Mesodermal cell (in vitro differentiated cells): ENCODE measurements at regions not wholly inside any gene's neighbourhood (a gene's known extent, or its start where the extent isn't known, plus 50 kb on each side); places are given as distances from the start of the nearest gene placed in this dataset.
"Not testable (repeated sequence)": the region's sequence is repeated elsewhere in the genome, so short reads cannot be mapped to it uniquely, and the experiment has no call there.

ENCODE experiments used
- H3K27ac ChIP-seq: 2 replicates; pipeline ENCODE4 v1.7.0; 2013; ENCODE audit warnings: mild to moderate bottlenecking, low read depth, low read length, moderate library complexity; ENCODE audit not compliant: severe bottlenecking
- H3K36me3 ChIP-seq: 2 replicates; pipeline ENCODE4 v1.7.1; 2013; ENCODE audit warnings: mild to moderate bottlenecking, low read length, moderate library complexity; ENCODE audit not compliant: control insufficient read depth, insufficient read depth
- H3K4me1 ChIP-seq: one replicate; pipeline ENCODE4 v1.7.1; 2013; ENCODE audit warnings: mild to moderate bottlenecking, low read length; ENCODE audit not compliant: insufficient read depth, control insufficient read depth, poor library complexity, severe bottlenecking
- H3K4me3 ChIP-seq: 2 replicates; pipeline ENCODE4 v1.7.0; 2013; ENCODE audit warnings: low read length, control low read depth, mild to moderate bottlenecking; ENCODE audit not compliant: insufficient read depth, poor library complexity, severe bottlenecking; ENCODE audit errors: extremely low read depth
- H3K9me3 ChIP-seq: 2 replicates; pipeline ENCODE4 v1.7.1; 2013; ENCODE audit warnings: mild to moderate bottlenecking, low read length, moderate library complexity; ENCODE audit not compliant: control insufficient read depth
- WGBS, 2 experiments: methylation state at CpG; one replicate each; pipeline ENCODE4 v1.1.5; 2013; ENCODE audit warnings: missing lambda C conversion rate in 2 of 2; ENCODE audit not compliant: insufficient coverage in 2 of 2; 5-methylcytosine and 5-hydroxymethylcytosine counted together

DNA sequence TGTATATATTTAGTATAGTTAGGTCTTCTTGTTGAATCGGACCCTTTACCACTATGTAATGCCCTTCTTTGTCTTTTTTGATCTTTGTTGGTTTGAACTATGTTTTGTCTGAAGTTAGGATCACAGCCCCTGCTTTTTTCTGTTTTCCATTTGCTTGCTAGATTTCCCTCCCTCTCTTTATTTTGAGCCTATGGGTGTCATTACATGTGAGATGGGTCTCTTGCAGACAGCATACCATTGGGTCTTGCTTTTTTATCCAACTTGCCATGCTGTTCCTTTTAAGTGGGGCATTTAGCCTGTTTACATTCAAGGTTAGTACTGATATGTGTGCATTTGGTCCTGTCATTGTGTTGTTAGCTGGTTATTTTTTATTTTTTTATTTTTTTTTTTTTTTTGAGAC lies 224.6 kb downstream of the INSC start:
- no peaks in the 10 kb centered on the region for H3K36me3 ChIP-seq
- WGBS, 2 experiments = no CpG with 5 or more reads among the region's 1 CpG
- peaks cover 7% of the 10 kb centered on the region for H3K9me3 ChIP-seq
- H3K4me1 ChIP-seq = no peaks in the 10 kb centered on the region
- H3K4me3 ChIP-seq = no peak overlapping the region
- no peak overlapping the region for H3K27ac ChIP-seq

DNA sequence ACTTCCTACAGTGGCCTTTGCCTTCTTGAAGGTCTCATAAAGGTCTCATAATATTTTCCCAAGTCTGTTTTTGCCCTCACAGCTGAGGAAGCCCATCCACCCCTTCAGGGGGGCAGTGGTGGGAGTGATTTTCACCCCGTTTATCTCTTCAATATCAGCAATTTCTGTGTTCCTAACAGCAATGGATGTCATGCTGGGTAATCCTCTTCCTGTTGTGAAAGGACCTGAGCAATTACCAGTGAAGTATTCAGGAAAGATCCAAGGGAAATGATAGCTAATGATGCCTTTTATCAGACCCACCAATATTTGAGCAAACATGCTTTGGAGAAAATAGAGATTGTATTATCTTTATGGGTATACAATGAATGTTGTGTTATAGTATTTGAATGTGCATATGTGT lies 226.9 kb downstream of the INSC start:
- whole genome bisulfite sequencing, 2 experiments = no CpG with 5 or more reads among the region's 1 CpG
- no peaks in the 10 kb centered on the region for H3K4me1 ChIP-seq
- no peak overlapping the region for H3K27ac ChIP-seq
- no peaks in the 10 kb centered on the region for H3K36me3 ChIP-seq
- H3K9me3 ChIP-seq = peaks cover 7% of the 10 kb centered on the region
- no peak overlapping the region for H3K4me3 ChIP-seq

DNA sequence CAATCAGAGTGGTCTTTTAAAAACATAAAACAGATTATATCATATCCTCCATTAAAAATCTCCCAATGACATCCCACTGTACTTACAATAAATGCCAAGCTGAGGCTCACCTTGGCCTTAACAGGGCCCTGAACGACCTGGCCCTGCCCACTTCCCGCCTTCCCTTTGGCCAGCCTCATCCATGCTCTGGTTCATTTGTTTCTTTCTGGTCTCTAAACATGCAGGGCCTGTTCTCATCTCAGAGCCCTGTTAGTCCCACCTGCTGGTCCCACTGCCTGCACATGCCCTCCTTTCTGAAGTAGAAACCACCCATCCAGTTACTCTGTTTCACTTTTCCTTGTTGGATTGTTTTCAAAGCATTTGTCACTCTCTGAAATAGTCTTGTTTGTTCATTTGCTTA lies 227.4 kb downstream of the INSC start:
- Histone ChIP-seq H3K27ac (no peak overlapping the region), H3K36me3 (no peaks in the 10 kb centered on the region), H3K4me1 (no peaks in the 10 kb centered on the region), H3K9me3 (peaks cover 7% of the 10 kb centered on the region), H3K4me3 (no peak overlapping the region)
- 44 to 54% methylated on average over 2 of the region's 2 CpGs for WGBS, 2 experiments

DNA sequence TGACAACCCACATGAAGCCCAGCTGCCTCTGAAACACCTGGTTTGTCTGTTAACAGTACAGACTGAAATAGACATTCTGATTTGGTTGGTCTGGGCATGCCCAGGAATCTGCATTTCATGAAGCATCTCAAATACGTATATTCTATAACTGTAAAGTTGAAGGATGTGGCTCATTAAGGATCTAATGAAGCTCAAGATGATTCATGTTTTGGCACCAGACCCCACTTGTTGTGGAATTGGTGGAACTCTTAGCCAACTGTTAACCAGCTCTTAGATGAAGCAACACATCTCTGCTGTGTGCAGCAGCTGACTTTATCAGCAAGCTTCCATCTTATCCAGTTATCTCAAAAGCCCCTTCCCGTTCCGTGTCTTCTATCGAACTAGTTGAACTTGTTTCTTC lies 232.2 kb downstream of the INSC start:
- Histone ChIP-seq H3K27ac (no peak overlapping the region), H3K4me3 (no peak overlapping the region), H3K36me3 (no peaks in the 10 kb centered on the region), H3K9me3 (no peaks in the 10 kb centered on the region), H3K4me1 (no peaks in the 10 kb centered on the region)
- 89 to 94% methylated on average over 3 to 4 of the region's 4 CpGs for WGBS, 2 experiments

DNA sequence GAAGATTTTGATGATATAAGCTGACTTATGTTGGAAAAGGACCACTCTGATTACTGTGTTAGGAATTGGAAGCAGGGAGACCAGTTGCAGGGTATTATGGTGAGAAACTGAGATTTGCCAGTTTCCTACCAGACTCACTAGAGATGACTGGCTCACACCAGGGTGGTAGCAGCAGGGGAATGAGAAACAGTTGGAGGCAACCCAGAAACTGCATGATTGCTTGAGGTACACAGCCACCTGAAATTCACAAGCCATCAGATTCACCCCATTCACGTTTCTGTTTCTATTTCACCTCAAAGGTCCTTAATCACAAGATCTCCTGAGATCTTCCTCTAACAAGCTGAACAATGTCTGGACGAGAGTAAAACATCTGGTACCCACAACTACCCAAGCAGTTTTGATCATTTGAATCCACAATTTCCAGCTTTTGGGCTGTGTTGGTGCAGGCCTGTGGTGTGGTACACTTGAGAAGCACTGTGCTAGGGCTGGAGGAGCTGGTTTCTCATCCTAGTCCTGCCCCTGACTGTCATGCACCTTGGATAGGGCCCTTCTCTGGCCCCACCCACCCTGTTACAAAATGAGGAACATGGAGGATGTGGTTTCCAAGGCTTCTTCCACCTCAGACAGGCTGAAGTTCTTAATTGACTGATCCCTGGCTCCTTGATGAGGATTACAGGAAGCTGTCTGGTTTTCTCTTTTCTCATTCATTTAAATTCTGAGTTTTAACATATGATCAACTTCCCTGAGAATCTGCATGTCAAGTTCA lies 233.4 kb downstream of the INSC start:
- H3K36me3 ChIP-seq = no peaks in the 10 kb centered on the region
- WGBS, 2 experiments = 71 to 84% methylated on average over 2 of the region's 2 CpGs
- H3K27ac ChIP-seq = no peak overlapping the region
- H3K4me1 ChIP-seq = no peaks in the 10 kb centered on the region
- no peak overlapping the region for H3K4me3 ChIP-seq
- H3K9me3 ChIP-seq = no peaks in the 10 kb centered on the region

DNA sequence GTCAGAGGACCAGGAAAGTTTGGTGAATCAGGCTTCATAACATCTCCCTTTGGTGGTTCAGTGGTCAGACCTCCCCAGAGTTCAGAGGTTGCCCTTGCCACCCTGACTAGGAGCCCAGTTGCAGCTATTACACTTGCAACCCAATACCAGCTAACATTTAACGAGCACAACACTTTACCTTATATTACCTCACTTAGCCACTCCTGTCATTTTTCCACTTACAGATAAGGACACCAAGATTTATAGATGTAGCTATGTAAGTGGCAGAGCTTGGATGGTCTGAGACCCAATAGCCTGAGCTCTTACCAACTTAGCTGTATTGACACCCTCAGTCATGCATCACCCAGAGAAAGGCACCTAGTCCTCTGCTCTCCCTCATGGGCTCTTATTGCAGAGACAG lies 234.7 kb downstream of the INSC start:
- no CpG with 5 or more reads among the region's 1 CpG for WGBS, 2 experiments
- Histone ChIP-seq H3K4me1 (no peaks in the 10 kb centered on the region), H3K4me3 (no peak overlapping the region), H3K9me3 (no peaks in the 10 kb centered on the region), H3K27ac (no peak overlapping the region), H3K36me3 (no peaks in the 10 kb centered on the region)

DNA sequence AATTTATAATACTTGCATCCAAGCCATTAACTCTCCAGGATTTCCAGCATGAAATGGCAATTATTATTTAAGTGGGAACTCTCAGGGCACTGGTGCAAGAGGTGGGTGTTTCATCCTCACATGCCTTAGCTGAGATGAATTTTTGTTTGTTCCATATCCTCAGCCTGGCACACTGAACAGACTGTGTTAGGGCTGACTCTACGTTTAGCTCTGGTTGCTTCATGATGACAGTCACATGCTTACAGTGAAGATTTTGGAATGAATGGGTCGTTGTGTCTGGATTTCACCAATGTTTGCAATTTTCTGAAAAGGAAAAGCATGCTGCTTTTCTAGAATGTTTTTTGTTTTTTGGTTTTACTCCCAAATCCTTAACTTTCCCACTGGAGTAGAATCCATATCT lies 246.6 kb downstream of the INSC start:
- Histone ChIP-seq H3K9me3 (no peaks in the 10 kb centered on the region), H3K27ac (no peak overlapping the region), H3K36me3 (no peaks in the 10 kb centered on the region), H3K4me3 (no peak overlapping the region), H3K4me1 (no peaks in the 10 kb centered on the region)
- 92 to 100% methylated on average over 1 to 2 of the region's 2 CpGs for WGBS, 2 experiments

DNA sequence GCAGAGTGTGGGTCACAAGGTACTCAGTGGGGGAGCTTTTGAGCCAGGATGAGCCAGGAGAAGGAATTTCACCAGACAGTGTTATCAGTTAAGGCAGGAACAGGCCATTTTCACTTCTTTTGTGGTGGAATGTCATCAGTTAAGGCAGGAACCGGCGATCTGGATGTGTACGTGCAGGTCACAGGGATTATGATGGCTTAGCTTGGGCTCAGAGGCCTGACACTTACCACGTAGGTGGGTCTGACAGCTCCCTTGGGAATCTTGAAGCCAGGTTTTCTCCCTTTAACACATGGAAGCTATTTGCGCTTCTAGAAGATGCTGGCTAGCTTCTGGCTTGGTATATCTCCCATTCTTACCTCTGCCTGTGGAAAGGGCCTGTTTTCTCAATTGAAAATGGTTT lies 250.6 kb downstream of the INSC start:
- H3K9me3 ChIP-seq, H3K4me1 ChIP-seq, H3K27ac ChIP-seq, H3K4me3 ChIP-seq, H3K36me3 ChIP-seq: not testable (repeated sequence)
- 63 to 76% methylated on average over 4 of the region's 5 CpGs for WGBS, 2 experiments

DNA sequence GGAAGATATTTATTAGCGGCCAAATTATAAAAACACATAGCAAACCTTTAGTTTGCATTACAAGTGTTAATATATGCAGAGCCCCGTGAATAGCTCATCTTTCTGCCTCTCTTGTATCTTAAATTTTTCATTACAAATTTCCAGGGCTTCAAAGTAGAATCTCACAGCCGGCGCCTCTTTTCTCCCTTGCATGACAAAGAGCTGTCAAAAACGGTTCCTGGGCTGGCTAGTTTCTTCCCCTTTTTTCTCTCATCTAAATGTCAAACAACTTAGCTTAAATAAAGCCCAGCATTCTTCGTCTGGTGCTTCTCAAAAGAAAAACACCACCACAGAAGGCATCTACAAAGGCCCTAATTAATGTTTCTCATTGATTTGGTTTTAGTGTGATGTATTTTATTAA lies 253.0 kb downstream of the INSC start:
- 22 to 26% methylated on average over 4 to 5 of the region's 6 CpGs for WGBS, 2 experiments
- Histone ChIP-seq H3K27ac (no peak overlapping the region), H3K4me3 (no peak overlapping the region), H3K9me3 (no peaks in the 10 kb centered on the region), H3K4me1 (no peaks in the 10 kb centered on the region), H3K36me3 (no peaks in the 10 kb centered on the region)

DNA sequence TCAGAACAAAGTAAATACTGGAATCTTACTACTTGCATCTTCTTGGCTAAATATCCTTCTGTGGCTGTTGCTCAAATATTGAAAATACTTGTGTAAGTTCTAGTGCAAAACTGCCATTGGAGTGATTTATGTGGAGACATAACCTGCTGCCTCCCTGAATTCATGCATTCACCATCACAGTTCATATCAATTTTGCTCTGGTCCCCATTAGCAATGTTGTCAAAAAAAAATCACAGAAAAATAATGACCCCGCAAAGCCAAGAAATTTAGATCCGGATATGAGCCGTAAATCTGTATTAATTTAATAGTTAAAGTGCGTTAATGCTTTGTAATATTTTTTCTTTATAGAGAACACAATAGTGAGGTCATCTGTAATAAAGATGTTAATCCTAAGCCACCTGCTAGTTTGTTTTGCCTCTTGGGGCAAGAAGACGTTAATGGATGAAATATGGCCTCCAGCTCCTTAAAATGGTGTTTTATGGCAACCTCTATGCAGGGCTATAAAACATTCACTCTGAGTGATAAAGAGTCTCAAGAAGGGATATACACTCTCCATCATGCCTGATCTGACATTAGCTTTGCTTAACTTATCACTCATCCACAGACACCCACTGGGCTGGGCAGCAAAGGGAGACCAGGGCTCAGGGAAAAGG lies 255.9 kb downstream of the INSC start:
- H3K9me3 ChIP-seq = no peaks in the 10 kb centered on the region
- no peaks in the 10 kb centered on the region for H3K4me1 ChIP-seq
- H3K4me3 ChIP-seq = no peak overlapping the region
- WGBS, 2 experiments = 100% methylated on average over 1 of the region's 5 CpGs; no CpG with 5 or more reads in 1 of the 2 experiments
- H3K36me3 ChIP-seq = no peaks in the 10 kb centered on the region
- no peak overlapping the region for H3K27ac ChIP-seq

DNA sequence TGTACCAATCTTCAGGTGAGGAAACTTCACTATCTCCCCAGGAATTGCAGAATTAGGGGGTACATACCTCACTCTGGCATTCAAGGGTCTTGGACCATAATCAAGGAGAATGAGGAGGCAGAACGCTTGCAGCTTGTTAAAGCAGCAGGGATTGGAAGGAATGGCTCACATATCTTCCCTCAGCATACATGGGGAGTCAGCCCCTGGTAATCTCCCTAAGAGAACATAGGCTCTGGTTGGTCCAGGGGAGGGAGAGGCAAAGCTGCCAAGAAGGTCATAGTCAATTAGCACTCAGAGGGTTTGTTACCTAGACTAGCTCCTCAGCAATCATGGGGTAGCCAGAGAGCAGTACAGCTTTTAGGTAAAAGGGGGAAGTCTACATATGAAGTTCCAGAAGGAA lies 256.8 kb downstream of the INSC start:
- no peak overlapping the region for H3K27ac ChIP-seq
- H3K36me3 ChIP-seq = no peaks in the 10 kb centered on the region
- H3K4me1 ChIP-seq = no peaks in the 10 kb centered on the region
- peaks cover 1% of the 10 kb centered on the region for H3K9me3 ChIP-seq
- 71% methylated on average over 1 of the region's 1 CpG; no CpG with 5 or more reads in 1 of the 2 experiments for WGBS, 2 experiments
- H3K4me3 ChIP-seq = no peak overlapping the region
